A673 (cell line): ENCODE measurements at regions not wholly inside any gene's neighbourhood (a gene's known extent, or its start where the extent isn't known, plus 50 kb on each side); places are given as distances from the start of the nearest gene placed in this dataset.

Experiments used
- EZH2 ChIP-seq: fragments of 200-600 bp; sonication (generic); IDR thresholded peaks from 2 replicates; pipeline ENCODE4 v1.6.1; 2017; ENCODE audit warnings: borderline replicate concordance, low read depth, mild to moderate bottlenecking, mixed read lengths, antibody characterized with exemption, low read length; ENCODE audit not compliant: poor library complexity, severe bottlenecking
- TF ChIP-seq, protein P1 (sequence below): fragments of 300-800, 200-600 bp; sonication (generic); conservative IDR thresholded peaks from 2 replicates; pipeline ENCODE4 v1.5.1; 2017; ENCODE audit warnings: low read depth, mild to moderate bottlenecking, antibody characterized with exemption, low read length, moderate library complexity, mixed read lengths

- TF ChIP-seq, protein P1, sequence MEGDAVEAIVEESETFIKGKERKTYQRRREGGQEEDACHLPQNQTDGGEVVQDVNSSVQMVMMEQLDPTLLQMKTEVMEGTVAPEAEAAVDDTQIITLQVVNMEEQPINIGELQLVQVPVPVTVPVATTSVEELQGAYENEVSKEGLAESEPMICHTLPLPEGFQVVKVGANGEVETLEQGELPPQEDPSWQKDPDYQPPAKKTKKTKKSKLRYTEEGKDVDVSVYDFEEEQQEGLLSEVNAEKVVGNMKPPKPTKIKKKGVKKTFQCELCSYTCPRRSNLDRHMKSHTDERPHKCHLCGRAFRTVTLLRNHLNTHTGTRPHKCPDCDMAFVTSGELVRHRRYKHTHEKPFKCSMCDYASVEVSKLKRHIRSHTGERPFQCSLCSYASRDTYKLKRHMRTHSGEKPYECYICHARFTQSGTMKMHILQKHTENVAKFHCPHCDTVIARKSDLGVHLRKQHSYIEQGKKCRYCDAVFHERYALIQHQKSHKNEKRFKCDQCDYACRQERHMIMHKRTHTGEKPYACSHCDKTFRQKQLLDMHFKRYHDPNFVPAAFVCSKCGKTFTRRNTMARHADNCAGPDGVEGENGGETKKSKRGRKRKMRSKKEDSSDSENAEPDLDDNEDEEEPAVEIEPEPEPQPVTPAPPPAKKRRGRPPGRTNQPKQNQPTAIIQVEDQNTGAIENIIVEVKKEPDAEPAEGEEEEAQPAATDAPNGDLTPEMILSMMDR: no peak
- no peak for TF ChIP-seq EZH2
Observed at GRCh38 chr16:66045626-66046025, 320.9 kb upstream of the CDH5 start.
